LoVo (cell line): ENCODE measurements at regions not wholly inside any gene's neighbourhood (a gene's known extent, or its start where the extent isn't known, plus 50 kb on each side); places are given as distances from the start of the nearest gene placed in this dataset.

Experiments used
- DNase-seq: peaks from one replicate; pipeline ENCODE4 v3.0.0-alpha.2; 2016; ENCODE audit warnings: low spot score

DNA sequence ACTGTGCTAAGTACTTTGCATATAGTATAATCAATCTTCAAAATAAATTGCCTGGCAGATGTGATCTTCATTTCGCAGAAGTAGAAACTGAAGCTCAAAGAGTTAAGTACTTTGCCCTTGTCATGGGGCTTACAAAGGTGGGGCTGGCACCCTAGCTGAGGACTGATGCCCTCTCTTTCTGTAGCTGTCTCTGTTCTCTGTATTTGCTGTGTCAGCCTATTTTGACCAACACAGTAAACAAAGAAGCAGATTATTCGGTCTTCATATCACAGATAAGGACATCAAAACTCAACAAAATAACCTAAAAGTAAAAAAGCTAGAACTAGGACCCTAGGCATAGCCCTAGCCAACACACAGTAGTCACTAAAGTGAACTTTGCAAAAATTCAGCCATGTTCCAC lies 570.5 kb upstream of the TENM3 start:
- no peak for DNase-seq

DNA sequence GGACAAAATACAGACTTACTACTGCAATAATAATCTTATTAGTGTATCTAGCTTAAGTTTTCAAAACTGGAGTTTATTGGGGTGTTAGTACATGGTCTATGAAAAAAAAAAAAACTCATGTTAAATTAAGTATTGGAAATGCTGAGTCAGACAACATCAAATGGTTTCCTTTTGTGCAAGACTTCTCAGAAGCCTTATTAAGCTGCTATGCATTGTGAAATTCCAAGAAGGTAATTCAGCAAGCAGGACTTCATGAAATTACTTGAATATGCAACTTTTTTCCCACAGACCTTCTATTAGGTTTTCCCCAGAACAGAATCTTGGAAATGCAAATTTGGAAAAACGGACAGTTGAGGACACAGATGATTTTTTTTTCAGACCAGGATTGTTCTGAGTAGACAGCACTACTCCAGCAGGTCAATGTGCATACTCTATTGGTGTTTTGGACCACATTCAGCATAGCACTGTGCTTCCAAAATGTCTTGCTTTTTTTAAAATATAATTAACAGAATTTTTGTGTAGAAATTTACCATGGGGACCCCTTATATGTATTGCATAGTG lies 568.8 kb upstream of the TENM3 start:
- no peak for DNase-seq

DNA sequence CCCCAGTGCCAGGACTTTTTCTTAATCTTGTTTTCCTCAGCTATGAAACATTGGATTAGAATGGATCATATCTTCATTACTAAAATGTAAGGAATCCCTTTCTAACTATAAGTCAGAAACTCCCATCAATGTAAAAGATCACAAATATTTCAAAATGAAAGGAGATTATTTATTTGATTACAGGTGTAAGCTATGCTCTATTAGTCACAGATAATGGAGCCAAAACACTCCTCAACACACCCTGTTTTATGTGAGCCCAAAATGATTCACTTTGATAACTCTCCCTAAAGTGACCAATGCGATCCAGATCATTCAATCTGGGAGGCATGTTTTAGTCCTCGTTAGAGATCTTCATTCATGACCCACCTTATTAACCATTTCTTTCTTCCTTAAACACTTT lies 566.7 kb upstream of the TENM3 start:
- DNase-seq: no peak

GRCh38 chr4:181677201-181677600 lies 566.0 kb upstream of the TENM3 start:
- DNase-seq: no peak

- DNase-seq: no peak
These were observed 565.6 kb upstream of the TENM3 start for GRCh38 chr4:181677621-181678020.

DNA sequence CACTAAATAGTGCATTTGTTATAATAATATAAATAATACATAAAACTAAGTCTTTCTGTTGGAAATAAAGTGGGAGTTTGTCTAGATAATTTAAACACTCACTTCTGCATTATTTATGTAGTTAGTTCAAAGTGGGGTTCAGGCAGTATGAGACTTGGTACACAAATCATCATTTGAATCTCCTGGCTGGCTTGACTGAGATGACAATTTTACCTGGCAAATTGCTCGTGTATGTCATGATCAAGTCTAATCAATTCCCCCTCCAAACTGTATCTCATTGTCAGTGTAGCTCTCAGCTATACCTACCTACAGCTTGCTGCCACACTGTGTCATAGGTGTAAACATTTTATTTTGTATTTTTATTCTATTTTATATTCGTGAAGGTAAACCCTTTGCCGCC lies 563.4 kb upstream of the TENM3 start:
- no peak for DNase-seq

- DNase-seq: no peak
These were observed 560.7 kb upstream of the TENM3 start for GRCh38 chr4:181682367-181683047.

DNA sequence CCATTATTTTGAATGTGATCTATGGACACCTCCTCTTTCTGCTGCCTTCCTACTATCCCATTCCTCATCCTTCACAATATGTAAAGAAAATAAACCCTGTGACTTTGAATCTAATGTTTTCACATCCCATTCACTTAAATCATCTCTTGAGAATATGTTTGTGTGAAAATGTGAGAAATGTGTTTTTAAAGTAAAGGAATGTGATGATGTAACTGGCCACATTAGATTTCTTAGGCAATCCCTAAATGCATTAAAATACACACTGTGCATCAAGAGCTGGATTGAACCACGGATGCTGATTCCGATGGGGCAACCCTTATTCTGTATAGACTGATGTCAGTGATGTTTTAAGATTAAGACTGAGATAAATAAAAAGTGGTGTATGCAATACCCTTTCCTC lies 558.9 kb upstream of the TENM3 start:
- no peak for DNase-seq

GRCh38 chr4:181685461-181685860 lies 557.7 kb upstream of the TENM3 start:
- no peak for DNase-seq

DNA sequence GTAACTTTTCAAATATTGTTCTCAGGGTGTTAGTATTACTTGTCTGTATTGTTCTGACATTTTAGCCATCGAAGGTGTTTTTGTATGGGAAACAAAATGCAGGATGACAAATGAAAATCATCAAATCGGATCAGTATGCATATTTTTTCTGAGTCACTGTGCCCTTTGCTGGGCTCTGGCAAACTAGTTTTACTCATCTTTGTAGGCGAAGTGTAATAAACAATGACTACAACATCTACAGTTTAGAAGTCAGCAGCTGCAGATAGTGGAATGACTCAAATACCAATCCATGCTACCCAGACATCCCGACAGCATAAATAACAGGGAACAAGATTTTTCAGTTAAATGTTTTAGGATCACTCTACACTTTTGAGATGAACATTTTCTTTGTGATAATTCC lies 557.3 kb upstream of the TENM3 start:
- no peak for DNase-seq

DNA sequence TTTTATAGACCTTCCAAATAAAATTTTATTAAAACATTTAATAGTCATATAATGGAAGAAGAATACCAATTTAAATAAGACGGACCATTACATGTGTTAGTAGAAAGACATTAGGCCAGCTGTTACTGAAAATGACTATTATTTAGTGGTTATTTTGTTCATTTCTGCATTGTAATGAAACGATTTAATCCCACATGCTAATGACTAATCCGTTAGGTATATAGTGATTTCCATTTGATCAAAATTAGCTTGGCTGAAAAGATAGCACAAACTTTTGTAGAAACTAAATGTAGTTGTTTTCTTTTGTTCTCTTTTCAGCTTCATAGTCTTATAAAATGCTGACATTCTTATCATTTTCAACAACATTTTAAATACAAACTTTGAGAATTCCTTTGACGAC lies 556.1 kb upstream of the TENM3 start:
- no peak for DNase-seq

GRCh38 chr4:181688432-181688831 lies 554.8 kb upstream of the TENM3 start:
- DNase-seq: no peak

- DNase-seq: no peak
These were observed 554.3 kb upstream of the TENM3 start for GRCh38 chr4:181688872-181689271.

GRCh38 chr4:181690498-181690897 lies 552.7 kb upstream of the TENM3 start:
- DNase-seq: no peak

- DNase-seq: no peak
These were observed 550.2 kb upstream of the TENM3 start for GRCh38 chr4:181692965-181693364.

- DNase-seq: no peak
These were observed 549.7 kb upstream of the TENM3 start for GRCh38 chr4:181693517-181693916.

DNA sequence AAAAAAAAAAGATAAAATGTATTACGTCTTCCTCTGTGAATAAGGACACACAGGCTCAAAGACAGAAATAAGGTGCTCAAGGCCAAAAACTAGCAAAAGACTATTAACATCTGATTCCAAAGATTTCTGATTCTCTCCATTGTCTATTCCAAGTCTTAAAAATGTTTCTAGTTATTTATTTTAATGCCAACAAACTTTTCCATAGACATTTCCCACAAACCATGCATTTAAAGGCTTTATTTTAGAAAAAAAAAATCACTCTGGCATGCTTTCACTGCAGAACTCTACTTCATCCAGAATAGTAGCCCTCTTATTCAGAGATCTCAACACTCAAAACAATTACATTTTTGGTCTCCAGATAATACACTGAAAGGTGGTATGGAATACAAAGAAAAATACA lies 545.0 kb upstream of the TENM3 start:
- DNase-seq: no peak

GRCh38 chr4:181701214-181701613 lies 542.0 kb upstream of the TENM3 start:
- DNase-seq: no peak

GRCh38 chr4:181701894-181702293 lies 541.3 kb upstream of the TENM3 start:
- DNase-seq: no peak

- DNase-seq: no peak
These were observed 540.2 kb upstream of the TENM3 start for GRCh38 chr4:181702864-181703495.

DNA sequence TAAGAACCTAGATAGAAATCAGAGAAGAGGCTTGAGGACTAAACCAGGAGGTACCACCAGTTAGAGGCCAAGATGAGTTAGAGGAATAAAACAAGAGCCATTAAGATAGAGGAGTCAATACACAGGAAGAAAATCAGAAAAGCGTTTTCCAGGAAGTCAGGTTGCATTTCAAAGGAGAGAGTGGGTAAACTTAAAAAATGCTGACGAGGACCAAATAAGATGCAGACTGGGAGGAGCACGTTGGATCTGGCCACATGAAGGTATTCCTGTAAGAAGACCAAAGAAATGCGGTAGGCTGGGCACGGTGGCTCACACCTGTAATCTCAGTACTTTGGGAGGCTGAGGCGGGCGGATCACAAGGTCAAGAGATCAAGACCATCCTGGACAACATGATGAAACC lies 533.1 kb upstream of the TENM3 start:
- no peak for DNase-seq

DNA sequence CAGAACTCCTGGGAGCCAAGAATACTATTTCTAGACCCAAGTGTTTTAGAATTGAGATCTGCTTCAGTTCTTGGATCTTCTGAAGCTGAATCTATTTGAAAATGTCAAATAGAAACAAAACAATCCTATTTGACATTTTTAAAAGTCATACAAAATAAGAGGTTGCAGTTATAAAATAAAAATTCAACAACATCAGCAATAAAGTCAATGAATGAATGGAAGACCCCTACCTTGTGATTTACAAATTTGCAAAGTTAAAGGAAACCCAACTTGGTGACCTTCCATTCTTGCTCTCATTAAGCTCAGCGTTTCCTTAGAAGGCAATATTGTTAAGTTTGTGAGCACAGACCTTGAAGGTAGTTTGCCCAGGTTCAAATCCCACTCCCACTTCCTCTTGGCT lies 531.8 kb upstream of the TENM3 start:
- no peak for DNase-seq

GRCh38 chr4:181728305-181728966 lies 514.8 kb upstream of the TENM3 start:
- DNase-seq: no peak
